GM10248 (cell line): ENCODE measurements at regions not wholly inside any gene's neighbourhood (a gene's known extent, or its start where the extent isn't known, plus 50 kb on each side); places are given as distances from the start of the nearest gene placed in this dataset.

Experiments used
- CTCF ChIA-PET: fragments of 300-600 bp; sonication (Branson Sonifier 250); formaldehyde crosslinking; extraction: SDS; loops from one replicate; lab custom pipeline; 2021; ENCODE audit warnings: antibody characterized with exemption; lab: Yijun Ruan, JAX
- POLR2A ChIA-PET: fragments of 350-650 bp; sonication (Branson Sonifier 250); formaldehyde crosslinking; extraction: SDS; loops from one replicate; lab custom pipeline; 2020; ENCODE audit warnings: antibody characterized with exemption; lab: Yijun Ruan, JAX
- DNase-seq: peaks from one replicate; pipeline ENCODE4 v3.0.0; 2012; ENCODE audit errors: extremely low spot score
- CTCF ChIP-seq: IDR thresholded peaks from 2 replicates; pipeline ENCODE4 v1.5.1; 2012; ENCODE audit warnings: mild to moderate bottlenecking, low read depth; ENCODE audit errors: extremely low read depth, missing control alignments, control extremely low read depth

- TF ChIP-seq CTCF = no peak
- POLR2A ChIA-PET = no interaction called here
- DNase-seq = no peak
- CTCF ChIA-PET = no interaction called here
These were observed 399.1 kb upstream of the SPRY2 start for GRCh38 chr13:80740071-80740470.

- no peak for TF ChIP-seq CTCF
- CTCF ChIA-PET = no interaction called here
- POLR2A ChIA-PET = no interaction called here
- no peak for DNase-seq
These were observed 396.6 kb upstream of the SPRY2 start for GRCh38 chr13:80737513-80737912.

GRCh38 chr13:80727321-80727975 is 386.5 kb upstream of the SPRY2 start:
- DNase-seq = no peak
- no peak for TF ChIP-seq CTCF
- CTCF ChIA-PET = no interaction called here
- POLR2A ChIA-PET = no interaction called here

- no peak for TF ChIP-seq CTCF
- POLR2A ChIA-PET = no interaction called here
- CTCF ChIA-PET = no interaction called here
- DNase-seq = no peak
These were observed 385.9 kb upstream of the SPRY2 start for GRCh38 chr13:80726868-80727267.

- ChIA-PET CTCF (interaction anchor here (0.9 kb wide), 1 partner anchor 11 kb away, joined by 3 read pairs; no protein-coding TSS in a partner anchor), POLR2A (no interaction called here)
- DNase-seq = no peak
- TF ChIP-seq CTCF = no peak
These were observed 380.8 kb upstream of the SPRY2 start for GRCh38 chr13:80721689-80722088.

- DNase-seq = no peak
- TF ChIP-seq CTCF = no peak
- CTCF ChIA-PET = no interaction called here
- POLR2A ChIA-PET = no interaction called here
These were observed 378.0 kb upstream of the SPRY2 start for GRCh38 chr13:80718970-80719369.
